ENCODE measurements at regions not wholly inside any gene's neighbourhood (a gene's known extent, or its start where the extent isn't known, plus 50 kb on each side); places are given as distances from the start of the nearest gene placed in this dataset.

- no peak for DNase-seq (ENCODE audit: low read depth)
- H3K4me3 ChIP-seq (ENCODE audit: low read length) = no peak overlapping the region
- TF ChIP-seq, protein P1, sequence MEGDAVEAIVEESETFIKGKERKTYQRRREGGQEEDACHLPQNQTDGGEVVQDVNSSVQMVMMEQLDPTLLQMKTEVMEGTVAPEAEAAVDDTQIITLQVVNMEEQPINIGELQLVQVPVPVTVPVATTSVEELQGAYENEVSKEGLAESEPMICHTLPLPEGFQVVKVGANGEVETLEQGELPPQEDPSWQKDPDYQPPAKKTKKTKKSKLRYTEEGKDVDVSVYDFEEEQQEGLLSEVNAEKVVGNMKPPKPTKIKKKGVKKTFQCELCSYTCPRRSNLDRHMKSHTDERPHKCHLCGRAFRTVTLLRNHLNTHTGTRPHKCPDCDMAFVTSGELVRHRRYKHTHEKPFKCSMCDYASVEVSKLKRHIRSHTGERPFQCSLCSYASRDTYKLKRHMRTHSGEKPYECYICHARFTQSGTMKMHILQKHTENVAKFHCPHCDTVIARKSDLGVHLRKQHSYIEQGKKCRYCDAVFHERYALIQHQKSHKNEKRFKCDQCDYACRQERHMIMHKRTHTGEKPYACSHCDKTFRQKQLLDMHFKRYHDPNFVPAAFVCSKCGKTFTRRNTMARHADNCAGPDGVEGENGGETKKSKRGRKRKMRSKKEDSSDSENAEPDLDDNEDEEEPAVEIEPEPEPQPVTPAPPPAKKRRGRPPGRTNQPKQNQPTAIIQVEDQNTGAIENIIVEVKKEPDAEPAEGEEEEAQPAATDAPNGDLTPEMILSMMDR (conservative IDR thresholded peaks at IDR 0.05; ENCODE audit: low read depth, low read length) = no peak
These were observed 397.0 kb downstream of the METTL15 start for GRCh38 chr11:28505232-28505631.

DNA sequence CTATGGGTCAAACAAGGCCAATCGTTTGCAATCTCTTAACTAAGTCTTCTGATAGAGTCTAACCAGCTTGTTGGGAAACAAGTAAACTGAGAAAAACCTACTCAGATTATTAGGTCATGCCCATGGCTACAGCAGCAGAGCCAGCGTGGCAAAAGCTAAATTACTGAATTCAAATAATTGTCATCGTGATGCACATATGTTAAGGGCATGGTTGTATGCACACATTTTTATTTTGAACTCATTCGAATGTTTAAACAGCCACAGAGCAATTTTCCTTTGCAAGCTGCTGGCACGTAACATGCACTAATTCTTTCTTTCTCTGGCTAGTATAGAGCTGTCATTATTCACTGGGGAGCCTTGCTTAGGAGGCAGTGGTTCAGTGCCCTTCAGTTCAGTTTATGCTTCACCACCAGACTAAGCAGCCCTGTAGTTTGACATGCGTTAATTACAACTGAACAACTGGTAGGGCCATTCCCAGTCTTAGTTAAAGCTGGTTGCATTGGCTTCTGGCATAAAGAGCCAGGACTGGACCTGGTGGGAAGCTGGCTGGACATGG is 396.4 kb downstream of the METTL15 start:
- DNase-seq (ENCODE audit: low read depth) = no peak
- no peak overlapping the region for H3K4me3 ChIP-seq (ENCODE audit: low read length)
- TF ChIP-seq, protein P1 (conservative IDR thresholded peaks at IDR 0.05; ENCODE audit: low read depth, low read length) = no peak

DNA sequence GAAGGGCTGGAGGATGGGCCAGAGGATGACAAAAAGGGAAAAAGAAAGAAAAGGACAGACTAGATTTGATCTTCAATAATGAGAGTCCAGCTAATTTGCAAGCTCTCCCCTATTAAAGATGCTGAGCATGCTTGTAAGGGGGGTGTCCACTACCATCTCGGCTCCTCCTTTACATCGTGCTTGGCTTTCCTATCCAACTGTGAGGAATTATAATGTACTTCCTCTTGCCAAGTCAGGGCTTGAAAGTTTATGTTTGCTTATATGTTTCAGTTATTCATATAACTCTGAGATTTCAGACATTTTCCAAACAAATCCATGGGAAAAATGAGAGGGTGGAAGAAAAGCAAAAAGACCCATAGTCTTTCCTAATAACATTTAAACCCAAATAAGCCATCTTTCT is 387.1 kb downstream of the METTL15 start:
- H3K4me3 ChIP-seq (ENCODE audit: low read length) = no peak overlapping the region
- TF ChIP-seq, protein P1 (conservative IDR thresholded peaks at IDR 0.05; ENCODE audit: low read depth, low read length) = no peak
- DNase-seq (ENCODE audit: low read depth) = no peak

- no peak overlapping the region for H3K4me3 ChIP-seq (ENCODE audit: low read length)
- TF ChIP-seq, protein P1 (conservative IDR thresholded peaks at IDR 0.05; ENCODE audit: low read depth, low read length) = no peak
- DNase-seq (ENCODE audit: low read depth) = no peak
These were observed 383.2 kb downstream of the METTL15 start for GRCh38 chr11:28491431-28491830.

DNA sequence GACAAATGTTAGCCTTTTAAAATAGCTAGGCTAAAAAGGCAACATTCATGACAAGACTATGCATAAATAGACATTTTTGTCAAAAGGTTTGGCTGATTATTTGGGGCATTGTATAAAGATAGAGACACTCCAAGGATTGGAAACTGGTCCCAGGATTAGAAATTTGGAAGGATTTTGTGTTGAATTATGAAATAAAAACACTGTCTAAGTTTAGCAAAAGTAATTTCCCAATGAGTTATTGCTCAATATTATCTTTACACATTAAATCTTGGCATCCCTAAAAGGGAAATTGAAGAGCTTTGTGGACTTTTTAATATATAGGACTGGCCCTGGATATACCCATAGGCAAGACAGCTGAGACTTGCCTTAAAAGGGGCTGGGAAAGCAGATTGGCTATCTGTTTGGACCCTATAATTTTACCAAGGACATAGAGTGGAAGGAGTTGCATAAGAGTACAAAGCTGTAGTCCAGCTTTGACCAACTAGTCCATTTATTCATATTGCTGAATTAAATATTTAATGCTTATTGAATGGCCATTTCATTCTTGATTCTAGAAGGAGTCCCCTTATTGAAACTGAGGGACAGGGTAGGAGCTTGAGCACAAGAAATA is 382.7 kb downstream of the METTL15 start:
- TF ChIP-seq, protein P1 (conservative IDR thresholded peaks at IDR 0.05; ENCODE audit: low read depth, low read length) = no peak
- DNase-seq (ENCODE audit: low read depth) = no peak
- H3K4me3 ChIP-seq (ENCODE audit: low read length) = no peak overlapping the region

- TF ChIP-seq, protein P1 (conservative IDR thresholded peaks at IDR 0.05; ENCODE audit: low read depth, low read length) = no peak
- no peak for DNase-seq (ENCODE audit: low read depth)
These were observed 380.1 kb downstream of the METTL15 start for GRCh38 chr11:28488336-28488735.

More at GRCh38 chr11:28488336-28488735, 380.1 kb downstream of the METTL15 start:
- H3K4me3 ChIP-seq (ENCODE audit: low read length) = no peak overlapping the region
